Central memory CD8-positive, alpha-beta T cell (primary cell): ENCODE measurements at regions not wholly inside any gene's neighbourhood (a gene's known extent, or its start where the extent isn't known, plus 50 kb on each side); places are given as distances from the start of the nearest gene placed in this dataset.

Experiments used
- ATAC-seq: fragments of 150-1000 bp; cut with Tn5 transposase; replicated peaks from 2 replicates; pipeline ENCODE4 v1.10.0; 2022; ENCODE audit warnings: mild to moderate bottlenecking, moderate FRiP score, moderate number of reproducible peaks; ENCODE audit not compliant: poor library complexity, severe bottlenecking; ENCODE audit errors: extremely low read depth
- DNase-seq, 2 donors: peaks; one replicate each; pipeline ENCODE4 v3.0.0; 2021; ENCODE audit warnings: low spot score in 2 of 2
- H3K27ac Mint-ChIP-seq: one replicate; pipeline ENCODE4 v1.8.0; 2022; ENCODE audit warnings: low read depth, mild to moderate bottlenecking, moderate library complexity, mixed read lengths
- H3K27me3 Mint-ChIP-seq: one replicate; pipeline ENCODE4 v1.8.0; 2022; ENCODE audit warnings: mixed read lengths
- H3K36me3 Mint-ChIP-seq: one replicate; pipeline ENCODE4 v1.8.0; 2022; ENCODE audit warnings: mild to moderate bottlenecking, moderate library complexity, mixed read lengths; ENCODE audit not compliant: insufficient read depth
- H3K4me1 Mint-ChIP-seq: one replicate; pipeline ENCODE4 v1.8.0; 2022; ENCODE audit warnings: mixed read lengths
- H3K4me3 Mint-ChIP-seq: one replicate; pipeline ENCODE4 v1.8.0; 2022; ENCODE audit warnings: mild to moderate bottlenecking, moderate library complexity, mixed read lengths
- H3K9me3 Mint-ChIP-seq: one replicate; pipeline ENCODE4 v1.8.0; 2022; ENCODE audit warnings: mixed read lengths

DNA sequence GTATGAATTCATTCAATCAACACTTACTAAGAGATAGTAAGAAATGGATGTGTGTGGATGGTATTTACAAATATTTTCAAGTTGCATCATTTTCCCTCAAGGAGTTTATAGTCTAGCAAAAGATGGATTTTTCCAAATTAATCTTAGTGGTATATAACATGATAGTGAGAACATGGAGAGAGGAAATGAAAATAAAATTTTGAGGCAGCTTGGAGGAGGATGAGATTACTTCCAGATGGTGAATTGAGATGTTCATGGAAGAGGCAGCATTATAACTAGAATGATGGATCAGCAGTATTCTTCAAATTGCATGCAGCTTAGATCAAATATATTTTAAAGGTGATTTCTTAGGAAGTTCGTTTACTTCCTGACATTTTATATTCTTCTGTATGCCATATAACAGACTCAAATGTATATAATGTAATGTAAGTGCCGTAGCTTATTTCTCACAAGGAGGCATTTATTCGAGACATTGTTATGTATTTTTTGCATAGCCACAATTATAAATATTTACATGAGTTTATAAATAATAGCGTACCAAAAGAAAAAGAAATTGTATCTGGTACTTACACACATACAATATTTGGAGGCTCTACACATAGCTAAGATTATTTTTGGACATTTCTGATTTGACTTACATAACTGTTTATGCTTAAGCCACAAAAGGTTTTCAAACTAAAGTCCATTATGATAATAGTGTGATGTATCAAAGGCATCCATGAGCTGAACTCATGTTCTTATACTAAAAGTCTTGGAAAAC is 439.4 kb downstream of the SPRY1 start:
- H3K4me1 Mint-ChIP-seq = no peaks in the 10 kb centered on the region

DNA sequence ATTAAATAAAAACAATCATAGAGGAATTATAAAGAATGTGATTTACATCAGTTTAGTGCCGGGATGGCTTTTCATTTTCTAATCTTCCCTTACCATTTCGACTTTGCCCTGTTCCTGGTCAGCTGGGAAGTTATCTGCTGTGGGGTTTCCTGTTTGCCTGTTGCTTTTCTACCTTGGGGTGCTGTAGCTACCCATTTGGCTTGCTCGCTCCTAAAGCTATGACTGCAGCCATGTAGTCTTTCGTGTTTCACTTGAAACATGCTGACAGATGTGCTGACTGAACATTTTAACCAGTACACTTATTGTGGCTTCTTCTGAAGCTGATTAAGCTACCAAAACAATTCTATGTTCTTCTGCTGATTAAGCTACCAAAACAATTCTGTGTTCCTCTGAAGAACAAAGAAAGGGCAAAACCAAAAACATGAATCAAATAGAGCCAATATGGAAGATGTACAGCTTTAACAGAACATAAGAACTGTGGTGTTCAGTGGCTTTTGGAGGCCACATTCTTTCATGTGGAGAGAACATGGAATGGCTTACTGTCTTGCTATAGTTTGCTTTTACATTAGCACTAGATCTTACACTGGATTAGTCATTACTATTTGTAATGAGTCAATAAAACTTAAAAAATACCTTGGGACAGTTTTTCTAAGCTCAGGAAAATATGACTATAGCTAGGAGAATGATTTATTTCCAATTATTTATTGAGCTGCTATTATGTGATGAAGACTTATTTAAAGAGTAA is 440.4 kb downstream of the SPRY1 start:
- H3K4me1 Mint-ChIP-seq = no peaks in the 10 kb centered on the region
- H3K27me3 Mint-ChIP-seq = no peaks in the 10 kb centered on the region
- H3K27ac Mint-ChIP-seq = no peak overlapping the region
- ATAC-seq (no peak), DNase-seq (no peak)
- peaks cover 5% of the 10 kb centered on the region for H3K9me3 Mint-ChIP-seq
- H3K36me3 Mint-ChIP-seq = peaks cover 3% of the 10 kb centered on the region
- no peak overlapping the region for H3K4me3 Mint-ChIP-seq

More for the DNA sequence above, 439.4 kb downstream of the SPRY1 start:
- Mint-ChIP-seq H3K36me3 (peaks cover 3% of the 10 kb centered on the region), H3K27me3 (no peaks in the 10 kb centered on the region), H3K27ac (no peak overlapping the region), H3K9me3 (peaks cover 7% of the 10 kb centered on the region), H3K4me3 (no peak overlapping the region)
- no peak for ATAC-seq
- no peak for DNase-seq

DNA sequence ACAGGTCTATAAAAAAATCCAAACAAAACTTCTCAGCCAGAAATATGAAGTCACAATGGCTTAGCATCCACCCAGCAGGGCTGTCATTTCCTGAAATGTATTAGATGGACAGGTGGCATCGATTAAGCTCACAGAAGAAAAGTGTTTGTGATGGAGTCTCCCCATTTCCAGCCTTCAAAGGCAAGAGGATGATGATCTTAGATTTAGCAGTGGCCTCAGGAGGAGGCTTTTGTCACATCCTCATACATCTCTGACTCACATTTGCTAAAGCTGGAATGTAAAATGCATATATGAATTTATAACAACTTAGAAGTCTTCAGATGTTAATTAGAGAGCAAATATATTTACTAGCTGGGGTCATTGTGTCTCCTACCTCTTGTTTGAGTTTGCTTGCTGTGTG is 441.9 kb downstream of the SPRY1 start:
- no peak overlapping the region for H3K27ac Mint-ChIP-seq

DNA sequence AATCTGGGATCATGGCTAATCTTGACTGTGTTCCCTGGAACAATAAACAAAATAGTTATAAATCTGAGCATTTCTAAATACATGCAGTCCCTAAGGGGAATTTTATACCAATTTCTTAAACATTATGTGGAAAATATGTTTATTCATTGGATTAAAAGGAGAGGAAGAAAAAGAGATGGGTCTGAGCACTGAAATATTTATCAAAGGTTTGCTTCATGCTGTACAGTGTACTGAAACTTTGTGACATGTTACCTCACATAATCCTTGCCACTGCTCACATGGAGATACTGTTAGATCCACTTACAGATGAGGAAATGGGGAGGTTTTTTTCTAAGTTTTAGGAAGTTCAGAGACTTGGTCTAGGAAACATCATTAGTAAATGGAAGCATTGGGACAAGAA is 443.6 kb downstream of the SPRY1 start:
- Mint-ChIP-seq H3K4me1 (no peaks in the 10 kb centered on the region), H3K9me3 (peaks cover 11% of the 10 kb centered on the region), H3K27me3 (no peaks in the 10 kb centered on the region), H3K27ac (no peak overlapping the region), H3K36me3 (peaks cover 3% of the 10 kb centered on the region), H3K4me3 (no peak overlapping the region)
- DNase-seq = no peak
- ATAC-seq = no peak

More for the DNA sequence above, 441.9 kb downstream of the SPRY1 start:
- Mint-ChIP-seq H3K4me3 (no peak overlapping the region), H3K9me3 (peaks cover 9% of the 10 kb centered on the region), H3K4me1 (no peaks in the 10 kb centered on the region), H3K27me3 (no peaks in the 10 kb centered on the region), H3K36me3 (peaks cover 3% of the 10 kb centered on the region)
- ATAC-seq (no peak), DNase-seq (no peak)

DNA sequence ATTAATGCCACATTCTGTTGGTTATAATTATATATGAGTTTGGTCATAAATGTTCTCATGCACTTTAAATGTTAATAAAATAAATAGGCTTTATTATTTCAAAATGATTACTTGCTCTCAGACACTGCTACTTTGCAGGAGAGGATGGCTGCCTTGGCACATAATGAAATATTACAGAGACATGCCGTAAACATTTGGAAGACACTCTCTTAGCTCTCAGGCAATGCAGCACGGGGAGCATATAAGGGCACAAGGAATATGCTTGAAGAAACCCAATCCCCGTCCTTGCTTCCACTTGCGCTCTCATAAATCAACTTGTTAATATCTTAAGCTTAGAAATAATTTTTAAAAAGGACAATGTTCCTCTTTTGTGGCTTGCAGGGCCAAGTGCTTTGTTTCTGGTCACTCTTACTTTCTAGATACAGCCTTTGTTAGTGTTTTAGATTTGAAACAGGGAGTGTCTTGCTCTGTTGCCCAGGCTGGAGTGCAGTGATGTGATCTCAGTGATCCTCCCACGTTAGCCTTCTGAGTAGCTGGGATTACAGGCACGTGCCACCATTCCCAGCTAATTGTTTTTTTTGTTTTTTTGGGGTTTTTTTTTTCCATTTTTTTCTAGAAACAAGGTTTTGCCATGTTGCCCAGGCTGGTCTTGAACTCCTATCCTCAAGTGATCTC is 445.0 kb downstream of the SPRY1 start:
- DNase-seq = no peak
- ATAC-seq = no peak

DNA sequence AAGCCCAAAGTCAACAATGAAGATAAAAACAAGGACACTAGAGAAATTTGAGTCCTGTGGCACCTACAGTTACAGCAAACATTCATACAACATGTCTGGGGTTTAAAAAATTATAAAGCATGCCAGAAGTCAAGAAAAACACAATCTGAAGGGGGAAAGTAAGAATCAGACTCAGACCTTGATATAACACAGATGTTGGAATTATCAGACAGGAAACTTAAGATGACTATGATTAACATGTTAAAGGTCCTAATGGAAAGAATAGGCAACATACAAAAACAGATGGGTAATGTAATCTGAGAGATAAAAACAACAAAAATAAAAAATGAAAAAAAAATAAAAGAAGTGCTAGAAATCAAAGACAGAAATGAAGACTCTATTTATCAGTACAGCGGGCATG is 446.5 kb downstream of the SPRY1 start:
- H3K27me3 Mint-ChIP-seq = no peaks in the 10 kb centered on the region

More for the DNA sequence above, 445.0 kb downstream of the SPRY1 start:
- no peak overlapping the region for H3K4me3 Mint-ChIP-seq
- H3K27me3 Mint-ChIP-seq = no peaks in the 10 kb centered on the region
- H3K27ac Mint-ChIP-seq = no peak overlapping the region
- H3K36me3 Mint-ChIP-seq = peaks cover 3% of the 10 kb centered on the region
- H3K9me3 Mint-ChIP-seq = peaks cover 11% of the 10 kb centered on the region
- no peaks in the 10 kb centered on the region for H3K4me1 Mint-ChIP-seq

DNA sequence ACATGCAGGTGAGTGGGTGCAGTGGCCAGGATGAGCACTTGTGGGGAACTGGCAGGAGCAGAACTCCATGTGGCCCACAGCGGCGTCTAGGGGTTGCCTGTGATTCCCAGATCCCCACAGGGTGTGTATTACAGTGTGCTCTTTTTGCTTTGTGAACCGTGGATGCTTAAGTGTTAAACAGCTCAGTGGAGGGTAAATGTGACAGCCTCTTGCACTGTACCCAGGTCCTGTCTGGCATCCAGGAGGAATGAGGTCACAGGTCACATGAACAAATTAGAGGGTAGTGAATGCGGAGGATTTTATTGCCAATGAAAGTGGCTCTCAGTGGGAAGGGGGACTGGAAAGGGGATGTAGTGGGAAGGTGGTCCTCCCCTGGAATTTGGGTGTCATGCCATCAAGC is 447.8 kb downstream of the SPRY1 start:
- H3K36me3 Mint-ChIP-seq = no peaks in the 10 kb centered on the region
- peaks cover 11% of the 10 kb centered on the region for H3K9me3 Mint-ChIP-seq
- H3K4me3 Mint-ChIP-seq = no peak overlapping the region
- no peak for ATAC-seq
- H3K27me3 Mint-ChIP-seq = no peaks in the 10 kb centered on the region
- DNase-seq = no peak
- no peaks in the 10 kb centered on the region for H3K4me1 Mint-ChIP-seq
- H3K27ac Mint-ChIP-seq = no peak overlapping the region

More for the DNA sequence above, 446.5 kb downstream of the SPRY1 start:
- Mint-ChIP-seq H3K4me1 (no peaks in the 10 kb centered on the region), H3K27ac (no peak overlapping the region), H3K36me3 (no peaks in the 10 kb centered on the region), H3K4me3 (no peak overlapping the region), H3K9me3 (peaks cover 11% of the 10 kb centered on the region)
- no peak for DNase-seq
- no peak for ATAC-seq

DNA sequence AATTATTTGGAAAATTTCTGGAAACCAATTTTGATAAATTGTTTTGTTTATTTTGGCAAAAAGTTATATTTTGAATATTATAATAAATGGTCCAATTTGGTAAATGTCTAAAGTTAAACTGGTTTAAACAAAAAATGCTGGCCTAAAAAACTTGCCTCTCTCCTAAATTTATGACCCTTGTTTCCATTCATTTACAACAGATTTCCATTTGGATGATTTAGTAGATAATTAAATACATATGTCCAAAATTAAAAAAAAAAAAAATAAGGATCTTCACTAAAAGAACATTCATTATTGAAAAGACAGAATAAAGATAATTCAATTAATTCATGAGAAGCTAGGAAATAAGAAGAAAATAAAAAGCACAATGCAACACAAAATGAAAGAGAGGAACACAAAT is 449.5 kb downstream of the SPRY1 start:
- Mint-ChIP-seq H3K27ac (no peak overlapping the region), H3K4me1 (no peaks in the 10 kb centered on the region), H3K4me3 (no peak overlapping the region), H3K9me3 (peaks cover 6% of the 10 kb centered on the region), H3K27me3 (no peaks in the 10 kb centered on the region), H3K36me3 (no peaks in the 10 kb centered on the region)
- DNase-seq (no peak), ATAC-seq (no peak)

DNA sequence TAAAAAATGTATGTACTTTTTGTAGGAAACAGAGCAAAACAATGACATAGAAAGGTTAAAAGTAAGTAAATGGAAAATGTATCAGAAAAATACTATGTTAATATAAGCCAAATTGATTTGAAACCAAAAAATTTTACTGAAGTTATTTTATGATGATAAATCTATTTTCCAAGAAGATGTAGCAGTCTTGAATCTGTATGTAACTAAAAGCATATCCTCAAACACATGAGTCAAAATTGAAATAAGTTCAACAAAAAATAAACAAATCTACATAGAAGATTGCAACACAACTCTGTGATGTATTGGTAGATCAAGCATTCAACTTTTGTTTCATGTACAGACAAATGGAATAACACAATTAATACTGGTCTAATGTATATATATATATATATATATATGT is 450.0 kb downstream of the SPRY1 start:
- peaks cover 6% of the 10 kb centered on the region for H3K9me3 Mint-ChIP-seq
- H3K36me3 Mint-ChIP-seq = no peaks in the 10 kb centered on the region
- DNase-seq (no peak), ATAC-seq (no peak)
- H3K27me3 Mint-ChIP-seq = no peaks in the 10 kb centered on the region
- H3K4me3 Mint-ChIP-seq = no peak overlapping the region
- no peak overlapping the region for H3K27ac Mint-ChIP-seq
- H3K4me1 Mint-ChIP-seq = no peaks in the 10 kb centered on the region

DNA sequence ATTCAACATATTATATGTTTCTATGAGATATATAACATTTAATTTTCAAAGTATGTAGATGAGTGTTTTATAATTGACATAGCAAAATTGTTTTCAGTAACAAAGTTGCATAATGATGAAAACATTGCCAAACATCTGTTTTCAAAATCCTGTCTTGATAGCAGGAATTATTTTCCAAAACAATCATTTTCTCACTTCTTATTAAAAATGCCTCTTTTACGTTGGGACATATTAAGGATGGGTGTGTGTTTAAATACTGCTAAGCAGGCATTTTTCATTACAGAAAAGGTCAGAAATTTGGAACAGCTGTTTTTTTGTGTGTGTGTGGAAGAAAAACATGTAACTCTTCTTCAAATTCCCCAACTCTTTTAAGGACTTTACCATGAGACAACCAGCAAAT is 452.0 kb downstream of the SPRY1 start:
- Mint-ChIP-seq H3K27ac (no peak overlapping the region), H3K4me1 (no peaks in the 10 kb centered on the region), H3K27me3 (no peaks in the 10 kb centered on the region), H3K4me3 (no peak overlapping the region), H3K9me3 (peaks cover under 1% of the 10 kb centered on the region), H3K36me3 (no peaks in the 10 kb centered on the region)
- ATAC-seq (no peak), DNase-seq (no peak)

DNA sequence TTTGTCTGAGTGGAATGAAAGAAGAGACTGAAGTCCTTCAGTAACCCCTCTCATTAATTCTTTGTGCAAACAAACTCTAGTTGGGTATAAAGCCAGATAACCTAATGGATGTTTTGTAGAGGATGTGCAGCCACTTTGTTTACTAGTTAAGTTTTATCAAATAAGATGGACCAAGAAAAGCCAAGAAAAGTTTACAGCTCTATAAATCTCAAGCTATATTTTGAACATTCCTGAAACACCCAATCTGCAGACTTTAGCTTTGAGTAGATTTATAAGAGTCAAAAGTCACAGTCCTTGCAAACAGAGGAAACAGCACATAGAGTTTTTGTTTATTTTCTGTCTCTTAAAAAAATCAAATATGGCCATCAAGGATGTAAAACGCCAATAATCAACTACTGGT is 452.9 kb downstream of the SPRY1 start:
- H3K27ac Mint-ChIP-seq = no peak overlapping the region
- no peaks in the 10 kb centered on the region for H3K27me3 Mint-ChIP-seq
- no peaks in the 10 kb centered on the region for H3K4me1 Mint-ChIP-seq
- ATAC-seq = no peak
- H3K36me3 Mint-ChIP-seq = no peaks in the 10 kb centered on the region
- no peak overlapping the region for H3K4me3 Mint-ChIP-seq
- no peak for DNase-seq
- no peaks in the 10 kb centered on the region for H3K9me3 Mint-ChIP-seq

DNA sequence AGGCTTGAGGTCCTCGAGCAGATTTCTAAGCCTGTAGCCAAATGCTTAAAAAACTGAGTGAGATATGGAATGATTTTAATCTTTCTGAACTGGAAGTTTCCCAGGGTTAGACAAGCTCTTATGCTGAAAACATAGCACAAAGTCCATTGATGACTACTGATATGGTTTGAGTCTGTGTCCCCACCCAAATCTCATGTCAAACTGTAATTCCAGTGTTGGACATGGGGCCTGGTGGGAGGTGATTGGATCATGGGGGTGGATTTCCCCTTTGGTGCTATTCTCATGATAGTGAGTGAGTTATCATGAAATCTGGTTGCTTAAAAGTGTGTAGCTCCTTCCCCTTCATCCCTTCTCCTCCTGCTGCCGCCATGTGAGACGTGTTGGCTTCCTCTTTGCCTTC is 454.9 kb downstream of the SPRY1 start:
- Mint-ChIP-seq H3K27ac (no peak overlapping the region), H3K4me1 (no peaks in the 10 kb centered on the region), H3K9me3 (no peaks in the 10 kb centered on the region), H3K4me3 (no peak overlapping the region), H3K36me3 (no peaks in the 10 kb centered on the region), H3K27me3 (no peaks in the 10 kb centered on the region)
- DNase-seq (no peak), ATAC-seq (no peak)

DNA sequence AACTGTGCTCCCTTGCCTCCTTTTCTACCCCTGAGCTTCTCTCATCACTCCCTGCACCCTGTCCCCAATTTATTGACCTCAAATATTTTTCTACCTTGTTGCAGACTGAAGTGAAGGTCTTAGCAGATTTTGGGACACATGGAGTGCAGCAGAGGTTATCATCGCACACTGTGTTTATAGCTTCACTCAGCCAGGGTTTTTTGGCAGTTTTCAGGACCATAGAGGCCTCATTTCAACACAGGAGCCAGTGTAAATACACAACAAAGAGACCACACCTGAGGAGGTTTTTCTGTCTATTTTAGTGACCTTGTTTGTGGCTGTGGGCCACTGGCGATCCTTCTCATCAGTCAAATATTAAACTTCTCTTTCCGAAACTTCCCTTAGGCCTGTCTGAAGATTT is 457.1 kb downstream of the SPRY1 start:
- DNase-seq (no peak), ATAC-seq (no peak)
- H3K4me3 Mint-ChIP-seq = no peak overlapping the region
- no peaks in the 10 kb centered on the region for H3K4me1 Mint-ChIP-seq
- H3K27me3 Mint-ChIP-seq = no peaks in the 10 kb centered on the region
- H3K36me3 Mint-ChIP-seq = no peaks in the 10 kb centered on the region
- no peak overlapping the region for H3K27ac Mint-ChIP-seq
- no peaks in the 10 kb centered on the region for H3K9me3 Mint-ChIP-seq
